ENCODE measurements at regions not wholly inside any gene's neighbourhood (a gene's known extent, or its start where the extent isn't known, plus 50 kb on each side); places are given as distances from the start of the nearest gene placed in this dataset.

GRCh38 chr2:157085522-157085921 is 172.0 kb upstream of the GALNT5 start:
- in situ Hi-C loops (cut with HindIII; ENCODE audit: low pct_ligation_motif_present, low sequenced_read_pairs), result no loop called here
- Histone ChIP-seq H3K27ac (no peak overlapping the region), H3K4me3 (ENCODE audit: low read depth, low read length) (no peak overlapping the region), H3K27me3 (replicated peaks) (no peaks in the 10 kb centered on the region), H3K36me3 (replicated peaks) (no peaks in the 10 kb centered on the region)
- DNase-seq, result no peak
- TF ChIP-seq CTCF (IDR thresholded peaks at IDR 0.05; ENCODE audit: low read depth, low read length, missing control alignments), result no peak

- Histone ChIP-seq H3K27me3 (replicated peaks) (no peaks in the 10 kb centered on the region), H3K4me3 (ENCODE audit: low read depth, low read length) (no peak overlapping the region), H3K36me3 (replicated peaks) (no peaks in the 10 kb centered on the region), H3K27ac (no peak overlapping the region)
- DNase-seq, result no peak
- no peak for TF ChIP-seq CTCF (IDR thresholded peaks at IDR 0.05; ENCODE audit: low read depth, low read length, missing control alignments)
- in situ Hi-C loops (cut with HindIII; ENCODE audit: low pct_ligation_motif_present, low sequenced_read_pairs), result no loop called here
Measured at GRCh38 chr2:157087373-157088002, 170.0 kb upstream of the GALNT5 start.

DNA sequence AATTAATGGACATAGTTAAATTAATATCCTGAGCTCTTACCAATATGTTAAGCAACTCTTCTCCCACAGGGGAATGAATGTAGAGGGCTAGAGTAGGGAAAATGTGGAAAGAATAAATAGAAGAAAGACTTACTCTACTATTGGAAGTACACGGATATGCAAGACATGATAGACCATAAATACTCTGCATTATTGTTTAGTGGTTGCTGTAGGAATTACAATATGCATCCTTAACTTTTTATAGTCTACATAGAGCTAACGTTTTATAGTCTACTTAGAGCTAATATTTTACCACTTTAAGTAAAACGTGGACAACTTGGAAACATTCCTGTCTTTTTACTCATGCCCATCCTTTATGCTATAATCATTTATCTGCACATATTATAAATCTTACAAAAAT is 163.8 kb upstream of the GALNT5 start:
- H3K36me3 ChIP-seq (replicated peaks), result no peaks in the 10 kb centered on the region
- H3K27me3 ChIP-seq (replicated peaks), result no peaks in the 10 kb centered on the region
- no peak overlapping the region for H3K4me3 ChIP-seq (ENCODE audit: low read depth, low read length)
- H3K27ac ChIP-seq, result no peak overlapping the region
- TF ChIP-seq CTCF (IDR thresholded peaks at IDR 0.05; ENCODE audit: low read depth, low read length, missing control alignments), result no peak
- in situ Hi-C loops (cut with HindIII; ENCODE audit: low pct_ligation_motif_present, low sequenced_read_pairs), result no loop called here
- DNase-seq, result no peak

DNA sequence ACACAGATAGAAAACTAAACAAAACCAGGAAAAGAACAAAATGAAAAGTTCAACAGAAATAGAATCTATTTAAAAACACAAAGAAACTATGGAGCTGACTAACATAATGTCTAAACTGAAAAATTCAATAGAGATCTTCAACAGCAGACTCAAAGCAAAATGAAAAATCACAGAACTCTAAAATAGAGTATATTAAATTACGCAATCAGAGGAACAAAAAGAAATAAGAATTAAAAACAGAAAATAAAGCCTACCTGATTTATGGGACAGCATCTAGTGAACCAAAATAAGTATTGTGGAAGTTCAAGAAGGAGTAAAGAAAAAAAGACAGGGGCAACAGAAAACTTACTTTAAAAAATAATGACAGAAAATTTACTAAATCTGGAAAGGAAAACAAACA is 152.1 kb upstream of the GALNT5 start:
- Histone ChIP-seq H3K27ac (no peak overlapping the region), H3K36me3 (replicated peaks) (no peaks in the 10 kb centered on the region), H3K27me3 (replicated peaks) (no peaks in the 10 kb centered on the region), H3K4me3 (ENCODE audit: low read depth, low read length) (no peak overlapping the region)
- in situ Hi-C loops (cut with HindIII; ENCODE audit: low pct_ligation_motif_present, low sequenced_read_pairs), result no loop called here
- no peak for DNase-seq
- no peak for TF ChIP-seq CTCF (IDR thresholded peaks at IDR 0.05; ENCODE audit: low read depth, low read length, missing control alignments)

GRCh38 chr2:157106950-157107349 is 150.6 kb upstream of the GALNT5 start:
- no peak for TF ChIP-seq CTCF (IDR thresholded peaks at IDR 0.05; ENCODE audit: low read depth, low read length, missing control alignments)
- in situ Hi-C loops (cut with HindIII; ENCODE audit: low pct_ligation_motif_present, low sequenced_read_pairs), result no loop called here
- no peaks in the 10 kb centered on the region for H3K36me3 ChIP-seq (replicated peaks)
- H3K27ac ChIP-seq, result no peak overlapping the region
- no peak overlapping the region for H3K4me3 ChIP-seq (ENCODE audit: low read depth, low read length)
- DNase-seq, result no peak
- H3K27me3 ChIP-seq (replicated peaks), result no peaks in the 10 kb centered on the region

DNA sequence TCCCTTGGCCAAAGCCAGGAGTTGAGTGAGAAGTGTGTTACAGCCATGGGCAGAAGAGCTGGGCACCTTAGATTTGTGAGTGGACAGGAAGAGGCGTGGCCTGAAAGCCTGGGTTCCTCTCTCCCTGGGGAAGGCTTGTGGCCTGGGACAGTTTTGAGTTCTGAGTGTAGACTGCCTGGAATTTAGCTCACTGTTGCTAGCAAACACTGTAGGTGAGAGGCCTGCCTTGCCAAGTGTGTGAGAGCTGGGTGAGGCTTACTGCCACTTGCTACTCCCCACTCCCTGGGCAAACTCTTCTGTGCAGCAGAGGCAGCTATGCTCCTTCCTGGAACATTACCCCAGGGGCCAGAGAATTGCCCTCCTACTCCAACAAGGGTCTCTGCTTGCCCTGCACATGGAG is 150.0 kb upstream of the GALNT5 start:
- Histone ChIP-seq H3K4me3 (ENCODE audit: low read depth, low read length) (no peak overlapping the region), H3K27me3 (replicated peaks) (no peaks in the 10 kb centered on the region), H3K36me3 (replicated peaks) (no peaks in the 10 kb centered on the region), H3K27ac (no peak overlapping the region)
- no peak for DNase-seq
- in situ Hi-C loops (cut with HindIII; ENCODE audit: low pct_ligation_motif_present, low sequenced_read_pairs), result no loop called here
- TF ChIP-seq CTCF (IDR thresholded peaks at IDR 0.05; ENCODE audit: low read depth, low read length, missing control alignments), result no peak

Data from brain microvascular endothelial cell (primary cell).